ENCODE measurements at regions not wholly inside any gene's neighbourhood (a gene's known extent, or its start where the extent isn't known, plus 50 kb on each side); places are given as distances from the start of the nearest gene placed in this dataset.

DNA sequence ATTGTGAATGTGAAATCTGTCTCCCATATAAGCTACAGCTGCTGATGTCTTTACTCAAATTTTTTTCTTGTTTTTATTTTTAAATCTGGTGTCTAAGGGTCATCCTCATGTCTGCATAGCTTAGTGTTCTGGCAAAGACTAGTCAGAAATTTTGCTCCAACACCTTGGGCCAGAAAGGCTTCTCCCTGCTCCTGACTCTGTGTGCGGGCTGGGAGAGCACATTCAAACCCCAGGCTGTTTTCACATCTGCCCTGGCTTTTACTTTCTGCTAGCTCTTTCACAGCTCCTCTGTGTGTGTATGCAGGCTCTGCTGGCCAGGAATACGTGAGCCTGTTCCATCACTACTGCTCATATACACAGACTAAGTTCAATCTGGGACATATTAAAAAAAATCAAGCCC lies 102.9 kb upstream of the RIOK3 start:
- TF ChIP-seq, protein P1, sequence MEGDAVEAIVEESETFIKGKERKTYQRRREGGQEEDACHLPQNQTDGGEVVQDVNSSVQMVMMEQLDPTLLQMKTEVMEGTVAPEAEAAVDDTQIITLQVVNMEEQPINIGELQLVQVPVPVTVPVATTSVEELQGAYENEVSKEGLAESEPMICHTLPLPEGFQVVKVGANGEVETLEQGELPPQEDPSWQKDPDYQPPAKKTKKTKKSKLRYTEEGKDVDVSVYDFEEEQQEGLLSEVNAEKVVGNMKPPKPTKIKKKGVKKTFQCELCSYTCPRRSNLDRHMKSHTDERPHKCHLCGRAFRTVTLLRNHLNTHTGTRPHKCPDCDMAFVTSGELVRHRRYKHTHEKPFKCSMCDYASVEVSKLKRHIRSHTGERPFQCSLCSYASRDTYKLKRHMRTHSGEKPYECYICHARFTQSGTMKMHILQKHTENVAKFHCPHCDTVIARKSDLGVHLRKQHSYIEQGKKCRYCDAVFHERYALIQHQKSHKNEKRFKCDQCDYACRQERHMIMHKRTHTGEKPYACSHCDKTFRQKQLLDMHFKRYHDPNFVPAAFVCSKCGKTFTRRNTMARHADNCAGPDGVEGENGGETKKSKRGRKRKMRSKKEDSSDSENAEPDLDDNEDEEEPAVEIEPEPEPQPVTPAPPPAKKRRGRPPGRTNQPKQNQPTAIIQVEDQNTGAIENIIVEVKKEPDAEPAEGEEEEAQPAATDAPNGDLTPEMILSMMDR (IDR thresholded peaks at IDR 0.05), result no peak
- no peak for TF ChIP-seq POLR2A (IDR thresholded peaks at IDR 0.05)
